Smooth muscle cell (in vitro differentiated cells): ENCODE measurements at regions not wholly inside any gene's neighbourhood (a gene's known extent, or its start where the extent isn't known, plus 50 kb on each side); places are given as distances from the start of the nearest gene placed in this dataset.

ENCODE experiments used
- DNase-seq: peaks from one replicate; lab custom pipeline; 2025; ENCODE audit not compliant: unreplicated experiment; lab: John Stamatoyannopoulos, UW
- H2AFZ ChIP-seq: fragments of 200-600 bp; sonication (generic); 2 replicates; pipeline ENCODE4 v1.6.0; 2016; ENCODE audit warnings: antibody characterized with exemption, low read depth, mild to moderate bottlenecking
- H3F3A ChIP-seq: fragments of 200-600 bp; sonication (generic); 2 replicates; pipeline ENCODE4 v1.6.0; 2017; ENCODE audit warnings: antibody characterized with exemption, low read depth
- H3K27ac ChIP-seq: fragments of 200-600 bp; sonication (generic); 2 replicates; pipeline ENCODE4 v1.5.1; 2016; ENCODE audit warnings: low read depth, mild to moderate bottlenecking
- H3K27me3 ChIP-seq: fragments of 200-600 bp; sonication (generic); 2 replicates; pipeline ENCODE4 v1.6.1; 2016; ENCODE audit warnings: low read depth, mild to moderate bottlenecking
- H3K36me3 ChIP-seq: fragments of 200-600 bp; sonication (generic); 2 replicates; pipeline ENCODE4 v1.5.1; 2016; ENCODE audit warnings: low read depth
- H3K4me1 ChIP-seq: fragments of 200-600 bp; sonication (generic); 2 replicates; pipeline ENCODE4 v1.5.1; 2016; ENCODE audit warnings: low read depth
- H3K4me2 ChIP-seq: fragments of 200-600 bp; sonication (generic); 2 replicates; pipeline ENCODE4 v1.6.0; 2016; ENCODE audit warnings: mild to moderate bottlenecking
- H3K4me3 ChIP-seq: fragments of 200-600 bp; sonication (generic); 2 replicates; pipeline ENCODE4 v1.5.1; 2016; ENCODE audit warnings: mild to moderate bottlenecking
- H3K79me2 ChIP-seq: fragments of 200-600 bp; sonication (generic); 2 replicates; pipeline ENCODE4 v1.6.0; 2016; ENCODE audit warnings: low read depth, mild to moderate bottlenecking
- H3K9ac ChIP-seq: fragments of 200-600 bp; sonication (generic); 2 replicates; pipeline ENCODE4 v1.6.0; 2016; ENCODE audit warnings: low read depth
- H3K9me3 ChIP-seq: fragments of 200-600 bp; sonication (generic); replicated peaks from 2 replicates; pipeline ENCODE4 v1.5.1; 2016; ENCODE audit warnings: low read depth
- H4K20me1 ChIP-seq: fragments of 200-600 bp; sonication (generic); 2 replicates; pipeline ENCODE4 v1.6.0; 2016; ENCODE audit warnings: low read depth
- WGBS: methylation state at CpG from one replicate; pipeline ENCODE4 v1.1.7; 2016; ENCODE audit warnings: low lambda C conversion rate; 5-methylcytosine and 5-hydroxymethylcytosine counted together
- TF ChIP-seq, protein P1 (sequence below): fragments of 200-600 bp; sonication (generic); IDR thresholded peaks from 2 replicates; pipeline ENCODE4 v1.5.1; 2017; ENCODE audit warnings: borderline replicate concordance, mild to moderate bottlenecking, antibody characterized with exemption; ENCODE audit not compliant: insufficient read depth, poor library complexity, severe bottlenecking

DNA sequence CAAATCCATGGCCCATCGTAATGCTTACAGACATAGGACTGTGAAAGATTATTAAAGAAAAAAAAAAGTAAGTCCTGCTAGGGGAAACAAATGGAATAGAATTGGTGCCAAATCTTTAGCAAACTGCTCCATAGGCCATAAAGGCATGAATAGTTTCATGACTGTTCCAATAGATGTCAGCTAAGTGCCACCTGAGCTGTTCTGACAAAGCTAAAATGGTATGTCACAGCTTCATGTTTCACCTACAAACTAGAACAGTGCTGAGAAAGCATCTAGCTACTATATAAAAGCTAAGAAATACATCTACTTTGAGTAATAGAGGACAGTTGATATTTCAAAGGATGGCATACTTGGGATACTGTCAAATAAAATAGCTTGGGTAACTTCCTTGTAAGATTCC is 771.6 kb upstream of the CA10 start:
- H4K20me1 ChIP-seq = no peaks in the 10 kb centered on the region
- H3K27ac ChIP-seq = no peak overlapping the region
- no peaks in the 10 kb centered on the region for H3K79me2 ChIP-seq
- no peak overlapping the region for H2AFZ ChIP-seq
- H3K36me3 ChIP-seq = no peaks in the 10 kb centered on the region
- WGBS = 89% methylated on average over 1 of the region's 1 CpG
- no peaks in the 10 kb centered on the region for H3K27me3 ChIP-seq
- TF ChIP-seq, protein P1, sequence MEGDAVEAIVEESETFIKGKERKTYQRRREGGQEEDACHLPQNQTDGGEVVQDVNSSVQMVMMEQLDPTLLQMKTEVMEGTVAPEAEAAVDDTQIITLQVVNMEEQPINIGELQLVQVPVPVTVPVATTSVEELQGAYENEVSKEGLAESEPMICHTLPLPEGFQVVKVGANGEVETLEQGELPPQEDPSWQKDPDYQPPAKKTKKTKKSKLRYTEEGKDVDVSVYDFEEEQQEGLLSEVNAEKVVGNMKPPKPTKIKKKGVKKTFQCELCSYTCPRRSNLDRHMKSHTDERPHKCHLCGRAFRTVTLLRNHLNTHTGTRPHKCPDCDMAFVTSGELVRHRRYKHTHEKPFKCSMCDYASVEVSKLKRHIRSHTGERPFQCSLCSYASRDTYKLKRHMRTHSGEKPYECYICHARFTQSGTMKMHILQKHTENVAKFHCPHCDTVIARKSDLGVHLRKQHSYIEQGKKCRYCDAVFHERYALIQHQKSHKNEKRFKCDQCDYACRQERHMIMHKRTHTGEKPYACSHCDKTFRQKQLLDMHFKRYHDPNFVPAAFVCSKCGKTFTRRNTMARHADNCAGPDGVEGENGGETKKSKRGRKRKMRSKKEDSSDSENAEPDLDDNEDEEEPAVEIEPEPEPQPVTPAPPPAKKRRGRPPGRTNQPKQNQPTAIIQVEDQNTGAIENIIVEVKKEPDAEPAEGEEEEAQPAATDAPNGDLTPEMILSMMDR = no peak
- DNase-seq = no peak
- no peak overlapping the region for H3K4me2 ChIP-seq
- H3F3A ChIP-seq = no peaks in the 10 kb centered on the region
- H3K4me3 ChIP-seq = no peak overlapping the region
- no peaks in the 10 kb centered on the region for H3K4me1 ChIP-seq
- no peaks in the 10 kb centered on the region for H3K9me3 ChIP-seq
- H3K9ac ChIP-seq = no peak overlapping the region

DNA sequence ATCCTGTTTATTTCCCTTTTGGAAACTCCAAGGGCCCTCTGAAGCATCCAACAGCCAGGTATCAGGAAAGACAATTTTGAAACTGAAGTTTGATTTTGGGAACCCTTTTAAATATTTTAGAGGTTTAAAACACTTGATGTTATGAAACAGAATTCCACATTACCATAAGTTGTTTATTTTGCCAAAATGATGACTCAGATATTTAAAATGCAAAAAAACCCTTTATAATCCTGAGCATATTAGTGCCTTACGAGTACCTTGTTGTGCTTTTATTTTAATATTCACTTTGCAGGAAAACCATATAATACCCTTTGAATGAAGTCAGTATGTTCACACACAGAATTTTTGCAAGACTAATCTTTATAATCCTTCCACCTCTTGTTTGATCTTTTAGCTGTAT is 765.1 kb upstream of the CA10 start:
- Histone ChIP-seq H2AFZ (no peak overlapping the region), H3K79me2 (no peaks in the 10 kb centered on the region), H3K27me3 (no peaks in the 10 kb centered on the region), H3K4me3 (no peak overlapping the region), H3K4me2 (no peak overlapping the region), H4K20me1 (no peaks in the 10 kb centered on the region), H3K36me3 (no peaks in the 10 kb centered on the region), H3F3A (no peaks in the 10 kb centered on the region), H3K9me3 (no peaks in the 10 kb centered on the region), H3K9ac (no peak overlapping the region), H3K27ac (no peak overlapping the region), H3K4me1 (no peaks in the 10 kb centered on the region)
- TF ChIP-seq, protein P1 = no peak
- DNase-seq = no peak
- 67% methylated on average over 1 of the region's 1 CpG for WGBS

DNA sequence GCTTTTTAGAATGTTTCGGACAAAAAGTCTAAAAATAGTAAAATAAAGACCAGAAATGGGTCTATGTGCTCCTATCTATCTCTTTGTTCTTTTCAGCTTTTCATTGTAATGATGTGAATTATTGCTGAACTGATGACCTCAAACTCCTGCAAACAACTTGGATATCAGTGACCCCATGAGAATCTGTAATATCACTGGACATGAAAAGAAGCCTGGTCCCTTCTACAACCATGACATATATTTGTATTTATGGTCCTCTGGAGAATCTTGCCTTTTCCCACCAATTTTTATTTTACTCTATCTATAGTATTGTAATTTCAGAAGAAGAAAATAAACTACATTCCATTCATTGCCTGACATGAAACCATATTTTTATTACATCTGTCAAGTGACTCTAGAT is 740.7 kb upstream of the CA10 start:
- DNase-seq = no peak
- WGBS = 42% methylated on average over 1 of the region's 1 CpG
- Histone ChIP-seq H3K36me3 (no peaks in the 10 kb centered on the region), H3K27me3 (no peaks in the 10 kb centered on the region), H2AFZ (no peak overlapping the region), H3F3A (no peaks in the 10 kb centered on the region), H3K9ac (no peak overlapping the region), H3K4me1 (no peaks in the 10 kb centered on the region), H3K9me3 (no peaks in the 10 kb centered on the region), H3K79me2 (no peaks in the 10 kb centered on the region), H4K20me1 (no peaks in the 10 kb centered on the region), H3K27ac (no peak overlapping the region), H3K4me2 (no peak overlapping the region), H3K4me3 (no peak overlapping the region)
- TF ChIP-seq, protein P1 = no peak

DNA sequence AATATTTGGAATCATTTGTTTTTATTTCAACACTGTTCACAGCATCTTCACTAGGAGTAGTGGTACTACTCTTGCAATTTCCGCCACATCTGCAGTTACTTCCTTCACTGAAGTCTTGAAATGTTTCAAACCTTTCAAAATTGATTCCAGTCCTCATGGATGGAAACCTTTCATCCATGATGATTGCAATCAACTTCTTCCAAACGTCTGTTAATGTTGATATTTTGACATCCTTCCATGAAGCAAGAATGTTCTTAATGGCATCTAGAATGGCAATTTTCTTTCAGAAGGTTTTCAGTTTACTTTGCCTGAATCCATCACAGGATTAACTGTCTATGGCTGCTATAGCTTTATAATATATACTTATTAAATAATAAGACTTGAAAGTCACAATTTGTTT is 736.8 kb upstream of the CA10 start:
- no peaks in the 10 kb centered on the region for H3F3A ChIP-seq
- H3K4me2 ChIP-seq = no peak overlapping the region
- WGBS = 53% methylated on average over 2 of the region's 2 CpGs
- no peak overlapping the region for H3K9ac ChIP-seq
- no peak overlapping the region for H3K4me3 ChIP-seq
- H3K27me3 ChIP-seq = no peaks in the 10 kb centered on the region
- no peaks in the 10 kb centered on the region for H4K20me1 ChIP-seq
- no peaks in the 10 kb centered on the region for H3K79me2 ChIP-seq
- H3K9me3 ChIP-seq = no peaks in the 10 kb centered on the region
- H2AFZ ChIP-seq = no peak overlapping the region
- no peaks in the 10 kb centered on the region for H3K36me3 ChIP-seq
- TF ChIP-seq, protein P1 = no peak
- H3K27ac ChIP-seq = no peak overlapping the region
- DNase-seq = no peak
- H3K4me1 ChIP-seq = no peaks in the 10 kb centered on the region
